H9 (cell line): ENCODE measurements at regions not wholly inside any gene's neighbourhood (a gene's known extent, or its start where the extent isn't known, plus 50 kb on each side); places are given as distances from the start of the nearest gene placed in this dataset.

Source experiments
- DNase-seq: peaks from one replicate; pipeline ENCODE4 v3.0.0-alpha.2; 2017
- H2AFZ ChIP-seq: one replicate; pipeline ENCODE4 v1.6.1; 2013; ENCODE audit warnings: mild to moderate bottlenecking, low read length, control low read depth, moderate library complexity
- H2AK5ac ChIP-seq: 2 replicates; pipeline ENCODE4 v1.6.1; 2013; ENCODE audit warnings: low read length, control low read depth, mixed read lengths; ENCODE audit not compliant: insufficient read length
- H2BK120ac ChIP-seq: one replicate; pipeline ENCODE4 v1.6.1; 2013; ENCODE audit warnings: low read depth, mild to moderate bottlenecking, low read length, control low read depth, inconsistent platforms; ENCODE audit not compliant: poor library complexity, severe bottlenecking
- H2BK12ac ChIP-seq: 2 replicates; pipeline ENCODE4 v1.6.1; 2013; ENCODE audit warnings: low read length, control low read depth, mixed read lengths, low read depth; ENCODE audit not compliant: insufficient read length
- H2BK15ac ChIP-seq: 2 replicates; pipeline ENCODE4 v1.6.1; 2013; ENCODE audit warnings: low read depth, low read length, control low read depth
- H2BK20ac ChIP-seq: one replicate; pipeline ENCODE4 v1.6.1; 2013; ENCODE audit warnings: low read depth, mild to moderate bottlenecking, low read length, control low read depth, inconsistent platforms; ENCODE audit not compliant: poor library complexity, severe bottlenecking
- H2BK5ac ChIP-seq: 2 replicates; pipeline ENCODE4 v1.6.1; 2013; ENCODE audit warnings: low read length, control low read depth, mixed read lengths; ENCODE audit not compliant: insufficient read length
- H3K14ac ChIP-seq: 2 replicates; pipeline ENCODE4 v1.6.1; 2013; ENCODE audit warnings: low read length, control low read depth; ENCODE audit not compliant: insufficient read depth
- H3K18ac ChIP-seq: 2 replicates; pipeline ENCODE4 v1.6.1; 2013; ENCODE audit warnings: low read depth, mild to moderate bottlenecking, mixed read lengths, low read length, control low read depth; ENCODE audit not compliant: insufficient read length
- H3K23ac ChIP-seq: 2 replicates; pipeline ENCODE4 v1.6.1; 2013; ENCODE audit warnings: low read length, control low read depth, mixed read lengths, low read depth; ENCODE audit not compliant: insufficient read length
- H3K23me2 ChIP-seq: 2 replicates; pipeline ENCODE4 v1.6.1; 2013; ENCODE audit warnings: low read depth, mild to moderate bottlenecking, mixed read lengths, low read length, control low read depth; ENCODE audit not compliant: insufficient read length, poor library complexity, severe bottlenecking
- H3K27ac ChIP-seq: 2 replicates; pipeline ENCODE4 v1.5.1; 2013; ENCODE audit warnings: low read length, control low read depth, mixed read lengths, low read depth; ENCODE audit not compliant: insufficient read length
- H3K27me3 ChIP-seq: 2 replicates; pipeline ENCODE4 v1.6.1; 2013; ENCODE audit warnings: low read length, control low read depth, inconsistent platforms; ENCODE audit not compliant: insufficient read depth
- H3K4ac ChIP-seq: 2 replicates; pipeline ENCODE4 v1.6.1; 2013; ENCODE audit warnings: low read depth, mild to moderate bottlenecking, control low read depth, inconsistent platforms, low read length, moderate library complexity
- H3K4me1 ChIP-seq: 2 replicates; pipeline ENCODE4 v1.6.1; 2013; ENCODE audit warnings: low read length, control low read depth, inconsistent platforms; ENCODE audit not compliant: insufficient read depth
- H3K4me2 ChIP-seq: 2 replicates; pipeline ENCODE4 v1.6.1; 2013; ENCODE audit warnings: low read length, control low read depth, mixed read lengths; ENCODE audit not compliant: insufficient read length, insufficient read depth
- H3K56ac ChIP-seq: 2 replicates; pipeline ENCODE4 v1.6.1; 2013; ENCODE audit warnings: low read depth, mild to moderate bottlenecking, mixed read lengths, low read length, control low read depth; ENCODE audit not compliant: insufficient read length
- H3K79me1 ChIP-seq: 2 replicates; pipeline ENCODE4 v1.6.1; 2013; ENCODE audit warnings: low read depth, mild to moderate bottlenecking, moderate library complexity, low read length, control low read depth, inconsistent platforms; ENCODE audit not compliant: insufficient read depth, poor library complexity, severe bottlenecking
- H3K79me2 ChIP-seq: 2 replicates; pipeline ENCODE4 v1.6.1; 2013; ENCODE audit warnings: low read length, control low read depth, inconsistent platforms; ENCODE audit not compliant: insufficient read depth
- H3K9ac ChIP-seq: 2 replicates; pipeline ENCODE4 v1.6.1; 2013; ENCODE audit warnings: low read length, control low read depth, mixed read lengths; ENCODE audit not compliant: insufficient read length; ENCODE audit errors: extremely low read depth
- H3K9me3 ChIP-seq: one replicate; pipeline ENCODE4 v1.6.1; 2013; ENCODE audit warnings: low read depth, low read length, inconsistent platforms; ENCODE audit not compliant: control insufficient read depth
- H3T11ph ChIP-seq: one replicate; pipeline ENCODE4 v1.6.1; 2013; ENCODE audit warnings: mild to moderate bottlenecking, low read length, control low read depth, inconsistent platforms
- H4K20me1 ChIP-seq: one replicate; pipeline ENCODE4 v1.6.1; 2013; ENCODE audit not compliant: control insufficient read depth, insufficient read length, insufficient read depth
- H4K5ac ChIP-seq: 2 replicates; pipeline ENCODE4 v1.6.1; 2013; ENCODE audit warnings: low read depth, mild to moderate bottlenecking, mixed read lengths, low read length, control low read depth; ENCODE audit not compliant: insufficient read length
- H4K8ac ChIP-seq: replicated peaks from 2 replicates; pipeline ENCODE4 v1.6.1; 2013; ENCODE audit warnings: low read length, control low read depth, mixed read lengths, low read depth; ENCODE audit not compliant: insufficient read length
- H4K91ac ChIP-seq: 2 replicates; pipeline ENCODE4 v1.6.1; 2013; ENCODE audit warnings: low read depth, mild to moderate bottlenecking, moderate library complexity, mixed read lengths, low read length, control low read depth; ENCODE audit not compliant: insufficient read length
- H3K27ac Mint-ChIP-seq, 3 experiments: 2 replicates in 2 of 3; 3 replicates in 1 of 3; pipeline ENCODE4 v1.8.0; 2020 to 2021; ENCODE audit warnings: mixed read lengths in 3 of 3, mild to moderate bottlenecking in 1 of 3, moderate library complexity in 1 of 3
- H3K27me3 Mint-ChIP-seq: 2 replicates; pipeline ENCODE4 v1.8.0; 2021; ENCODE audit warnings: low read depth, mild to moderate bottlenecking, moderate library complexity, mixed read lengths
- H3K36me3 Mint-ChIP-seq, 3 experiments: 2 replicates in 2 of 3; 3 replicates in 1 of 3; pipeline ENCODE4 v1.8.0; 2020 to 2021; ENCODE audit warnings: low read depth in 3 of 3, mixed read lengths in 3 of 3; ENCODE audit not compliant: insufficient read depth in 1 of 3
- H3K4me1 Mint-ChIP-seq, 2 experiments: 2 replicates each; pipeline ENCODE4 v1.8.0; 2020; ENCODE audit warnings: mixed read lengths in 2 of 2
- H3K4me3 Mint-ChIP-seq, 2 experiments: 2 replicates in 1 of 2; 3 replicates in 1 of 2; pipeline ENCODE4 v1.8.0; 2020 to 2021; ENCODE audit warnings: mild to moderate bottlenecking in 2 of 2, mixed read lengths in 2 of 2, moderate library complexity in 1 of 2
- H3K9me3 Mint-ChIP-seq, 2 experiments: 2 replicates in 1 of 2; 3 replicates in 1 of 2; pipeline ENCODE4 v1.8.0; 2020; ENCODE audit warnings: mild to moderate bottlenecking in 2 of 2, mixed read lengths in 2 of 2, moderate library complexity in 1 of 2
- CTCF ChIP-seq: fragments of 200-600 bp; sonication (generic); conservative IDR thresholded peaks from 3 replicates; pipeline ENCODE4 v1.8.0; 2021; ENCODE audit warnings: antibody characterized with exemption, mild to moderate bottlenecking
- WGBS: extraction: QIAGEN DNeasy Blood & Tissue Kit; methylation state at CpG from one replicate; pipeline ENCODE4 v1.1.7; 2013; ENCODE audit warnings: missing lambda C conversion rate, low lambda C conversion rate, mixed read lengths; ENCODE audit not compliant: insufficient read length; ENCODE audit errors: extremely low coverage; 5-methylcytosine and 5-hydroxymethylcytosine counted together

GRCh38 chr2:117271631-117272030, 542.9 kb upstream of the DDX18 start:
- Histone ChIP-seq H4K8ac (no peak overlapping the region), H3K27ac (no peak overlapping the region), H3K23me2 (no peaks in the 10 kb centered on the region), H3K79me1 (no peaks in the 10 kb centered on the region), H3K9me3 (no peaks in the 10 kb centered on the region), H3K18ac (no peak overlapping the region), H3K56ac (no peak overlapping the region), H3K4me1 (peaks cover 3% of the 10 kb centered on the region; the same call in 1 of the 2 replicates), H4K5ac (no peak overlapping the region), H3T11ph (no peak overlapping the region), H2BK20ac (no peak overlapping the region), H3K9ac (no peak overlapping the region), H3K27me3 (no peaks in the 10 kb centered on the region), H2BK120ac (no peak overlapping the region), H2BK15ac (no peak overlapping the region), H3K14ac (no peak overlapping the region), H3K4me2 (no peak overlapping the region), H4K20me1 (no peaks in the 10 kb centered on the region), H4K91ac (no peak overlapping the region), H3K23ac (no peak overlapping the region), H2BK5ac (no peak overlapping the region), H3K4ac (no peak overlapping the region), H3K79me2 (no peaks in the 10 kb centered on the region), H2AK5ac (no peak overlapping the region), H2BK12ac (no peak overlapping the region), H2AFZ (no peak overlapping the region)
- Mint-ChIP-seq H3K36me3 (peaks cover 8 to 13% (median 10%) of the 10 kb centered on the region in 3 experiments; a peak in 5 of 7 replicates), H3K27me3 (no peaks in the 10 kb centered on the region), H3K27ac (no peak overlapping the region), H3K4me1 (peaks cover 21 to 43% of the 10 kb centered on the region in 2 experiments), H3K4me3 (no peak overlapping the region), H3K9me3 (peaks cover 4 to 8% of the 10 kb centered on the region in 2 experiments)
- no peak for DNase-seq
- WGBS = no CpG with 5 or more reads among the region's 1 CpG
- TF ChIP-seq CTCF = no peak
